ENCODE measurements at regions not wholly inside any gene's neighbourhood (a gene's known extent, or its start where the extent isn't known, plus 50 kb on each side); places are given as distances from the start of the nearest gene placed in this dataset.
"Not testable (repeated sequence)": the region's sequence is repeated elsewhere in the genome, so short reads cannot be mapped to it uniquely, and the experiment has no call there.

DNA sequence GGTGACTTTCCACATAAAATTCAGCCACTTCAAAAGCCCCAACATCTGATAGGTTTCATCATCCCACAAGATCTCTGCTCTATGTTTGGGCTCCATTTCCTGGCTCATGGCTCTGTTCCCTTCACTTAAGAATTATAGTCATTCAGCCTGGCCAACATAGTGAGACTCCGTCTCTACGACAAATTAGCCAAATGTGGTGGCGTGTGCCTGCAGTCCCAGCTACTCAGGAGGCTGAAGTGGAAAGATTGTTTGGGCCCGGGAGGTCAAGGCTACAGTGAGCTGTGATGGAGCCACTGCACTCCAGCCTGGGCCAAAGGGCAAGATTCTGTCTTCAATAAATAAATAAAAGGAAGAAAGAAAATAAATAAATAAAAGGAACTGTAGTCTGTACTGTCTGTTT, 57.9 kb upstream of the CTSV start:
- Histone ChIP-seq H2AFZ (ENCODE audit: low read depth, low read length) (no peak overlapping the region), H3K4me2 (ENCODE audit: low read length) (no peak overlapping the region), H3K27ac (ENCODE audit: low read length) (no peak overlapping the region), H3K9ac (ENCODE audit: low read length) (no peak overlapping the region), H3K27me3 (ENCODE audit: insufficient read depth, low read depth, low read length) (no peaks in the 10 kb centered on the region), H3K79me2 (replicated peaks; ENCODE audit: insufficient read depth, low read length) (no peaks in the 10 kb centered on the region), H3K4me3 (ENCODE audit: low read length) (no peak overlapping the region), H3K9me2 (ENCODE audit: insufficient read depth, low read length) (no peaks in the 10 kb centered on the region), H4K20me1 (ENCODE audit: insufficient read depth) (no peaks in the 10 kb centered on the region), H3K36me3 (ENCODE audit: insufficient read depth, low read length) (no peaks in the 10 kb centered on the region), H3K9me3 (ENCODE audit: low read length) (no peaks in the 10 kb centered on the region), H3F3A (ENCODE audit: insufficient read depth, low read length, poor library complexity, severe bottlenecking) (no peaks in the 10 kb centered on the region)
- no peak for TF ChIP-seq EP300 (conservative IDR thresholded peaks at IDR 0.05; ENCODE audit: poor library complexity, severe bottlenecking)
- TF ChIP-seq, protein P1, sequence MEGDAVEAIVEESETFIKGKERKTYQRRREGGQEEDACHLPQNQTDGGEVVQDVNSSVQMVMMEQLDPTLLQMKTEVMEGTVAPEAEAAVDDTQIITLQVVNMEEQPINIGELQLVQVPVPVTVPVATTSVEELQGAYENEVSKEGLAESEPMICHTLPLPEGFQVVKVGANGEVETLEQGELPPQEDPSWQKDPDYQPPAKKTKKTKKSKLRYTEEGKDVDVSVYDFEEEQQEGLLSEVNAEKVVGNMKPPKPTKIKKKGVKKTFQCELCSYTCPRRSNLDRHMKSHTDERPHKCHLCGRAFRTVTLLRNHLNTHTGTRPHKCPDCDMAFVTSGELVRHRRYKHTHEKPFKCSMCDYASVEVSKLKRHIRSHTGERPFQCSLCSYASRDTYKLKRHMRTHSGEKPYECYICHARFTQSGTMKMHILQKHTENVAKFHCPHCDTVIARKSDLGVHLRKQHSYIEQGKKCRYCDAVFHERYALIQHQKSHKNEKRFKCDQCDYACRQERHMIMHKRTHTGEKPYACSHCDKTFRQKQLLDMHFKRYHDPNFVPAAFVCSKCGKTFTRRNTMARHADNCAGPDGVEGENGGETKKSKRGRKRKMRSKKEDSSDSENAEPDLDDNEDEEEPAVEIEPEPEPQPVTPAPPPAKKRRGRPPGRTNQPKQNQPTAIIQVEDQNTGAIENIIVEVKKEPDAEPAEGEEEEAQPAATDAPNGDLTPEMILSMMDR (IDR thresholded peaks at IDR 0.05; ENCODE audit: poor library complexity, severe bottlenecking) = no peak
- no peak for TF ChIP-seq POLR2AphosphoS5 (IDR thresholded peaks at IDR 0.05)
- TF ChIP-seq SMC3 (conservative IDR thresholded peaks at IDR 0.05; ENCODE audit: poor library complexity) = no peak
- TF ChIP-seq EZH2 (IDR thresholded peaks at IDR 0.05; ENCODE audit: borderline replicate concordance, insufficient read depth, low read length, poor library complexity, severe bottlenecking) = no peak
- TF ChIP-seq RAD21 (conservative IDR thresholded peaks at IDR 0.05) = no peak
- TF ChIP-seq, protein P2, sequence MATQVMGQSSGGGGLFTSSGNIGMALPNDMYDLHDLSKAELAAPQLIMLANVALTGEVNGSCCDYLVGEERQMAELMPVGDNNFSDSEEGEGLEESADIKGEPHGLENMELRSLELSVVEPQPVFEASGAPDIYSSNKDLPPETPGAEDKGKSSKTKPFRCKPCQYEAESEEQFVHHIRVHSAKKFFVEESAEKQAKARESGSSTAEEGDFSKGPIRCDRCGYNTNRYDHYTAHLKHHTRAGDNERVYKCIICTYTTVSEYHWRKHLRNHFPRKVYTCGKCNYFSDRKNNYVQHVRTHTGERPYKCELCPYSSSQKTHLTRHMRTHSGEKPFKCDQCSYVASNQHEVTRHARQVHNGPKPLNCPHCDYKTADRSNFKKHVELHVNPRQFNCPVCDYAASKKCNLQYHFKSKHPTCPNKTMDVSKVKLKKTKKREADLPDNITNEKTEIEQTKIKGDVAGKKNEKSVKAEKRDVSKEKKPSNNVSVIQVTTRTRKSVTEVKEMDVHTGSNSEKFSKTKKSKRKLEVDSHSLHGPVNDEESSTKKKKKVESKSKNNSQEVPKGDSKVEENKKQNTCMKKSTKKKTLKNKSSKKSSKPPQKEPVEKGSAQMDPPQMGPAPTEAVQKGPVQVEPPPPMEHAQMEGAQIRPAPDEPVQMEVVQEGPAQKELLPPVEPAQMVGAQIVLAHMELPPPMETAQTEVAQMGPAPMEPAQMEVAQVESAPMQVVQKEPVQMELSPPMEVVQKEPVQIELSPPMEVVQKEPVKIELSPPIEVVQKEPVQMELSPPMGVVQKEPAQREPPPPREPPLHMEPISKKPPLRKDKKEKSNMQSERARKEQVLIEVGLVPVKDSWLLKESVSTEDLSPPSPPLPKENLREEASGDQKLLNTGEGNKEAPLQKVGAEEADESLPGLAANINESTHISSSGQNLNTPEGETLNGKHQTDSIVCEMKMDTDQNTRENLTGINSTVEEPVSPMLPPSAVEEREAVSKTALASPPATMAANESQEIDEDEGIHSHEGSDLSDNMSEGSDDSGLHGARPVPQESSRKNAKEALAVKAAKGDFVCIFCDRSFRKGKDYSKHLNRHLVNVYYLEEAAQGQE (IDR thresholded peaks at IDR 0.05; ENCODE audit: borderline replicate concordance) = no peak
- no peak for TF ChIP-seq MXI1 (conservative IDR thresholded peaks at IDR 0.05; ENCODE audit: poor library complexity, severe bottlenecking)
- TF ChIP-seq TAF1 (IDR thresholded peaks at IDR 0.05; ENCODE audit: low read depth) = no peak

DNA sequence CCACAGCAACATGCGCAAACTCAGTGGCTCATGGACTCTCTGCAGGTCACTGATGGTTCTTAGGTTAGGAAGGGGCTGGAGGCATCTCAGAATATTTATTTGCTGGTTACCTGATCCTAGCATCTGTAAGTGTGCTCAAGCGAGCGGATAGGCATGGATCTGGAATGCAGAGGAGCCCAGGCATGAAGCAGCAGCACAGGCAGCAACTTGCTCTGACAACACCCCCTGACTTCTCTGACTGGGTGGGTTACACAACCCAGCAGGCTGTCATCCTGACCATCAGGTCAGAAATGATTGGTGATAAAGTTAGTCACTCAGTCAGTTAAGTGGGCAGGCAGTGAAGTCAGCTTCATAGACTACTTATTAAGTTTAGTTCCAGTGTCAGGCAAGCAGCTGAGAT, 50.4 kb upstream of the CTSV start:
- H3K4me3 ChIP-seq (ENCODE audit: low read length); H4K20me1 ChIP-seq (ENCODE audit: insufficient read depth); H2AFZ ChIP-seq (ENCODE audit: low read depth, low read length); H3K79me2 ChIP-seq (replicated peaks; ENCODE audit: insufficient read depth, low read length); H3K9ac ChIP-seq (ENCODE audit: low read length); H3K4me2 ChIP-seq (ENCODE audit: low read length); H3K9me2 ChIP-seq (ENCODE audit: insufficient read depth, low read length); H3K27ac ChIP-seq (ENCODE audit: low read length); H3K9me3 ChIP-seq (ENCODE audit: low read length); H3K27me3 ChIP-seq (ENCODE audit: insufficient read depth, low read depth, low read length); H3F3A ChIP-seq (ENCODE audit: insufficient read depth, low read length, poor library complexity, severe bottlenecking); H3K36me3 ChIP-seq (ENCODE audit: insufficient read depth, low read length): not testable (repeated sequence)

Small RNA genes lying in the stretch of these regions (small RNA-seq; reads per million reads assigned to genes)
- 0 reads per million in 3 experiments for gene RNU6-798P

Data from neural cell (in vitro differentiated cells).